Neural cell (in vitro differentiated cells): ENCODE measurements at regions not wholly inside any gene's neighbourhood (a gene's known extent, or its start where the extent isn't known, plus 50 kb on each side); places are given as distances from the start of the nearest gene placed in this dataset.

Experiments used
- H2AFZ ChIP-seq: fragments of 200-600, 300-800 bp; sonication (generic), shearing (Covaris generic); 2 replicates; pipeline ENCODE4 v1.6.0; 2014; ENCODE audit warnings: low read depth, mild to moderate bottlenecking, antibody characterized with exemption, low read length, moderate library complexity
- H3F3A ChIP-seq: fragments of 200-600 bp; shearing (Covaris generic); 2 replicates; pipeline ENCODE4 v1.6.1; 2016; ENCODE audit warnings: mild to moderate bottlenecking, moderate library complexity, mixed read lengths, antibody characterized with exemption, low read length; ENCODE audit not compliant: insufficient read depth, poor library complexity, severe bottlenecking
- H3K27ac ChIP-seq: fragments of 200-600, 300-800 bp; sonication (generic), shearing (Covaris generic); 2 replicates; pipeline ENCODE4 v1.5.1; 2014; ENCODE audit warnings: mild to moderate bottlenecking, low read length, moderate library complexity
- H3K27me3 ChIP-seq: fragments of 300-800, 200-600 bp; sonication (generic), shearing (Covaris generic); 2 replicates; pipeline ENCODE4 v1.6.0; 2014; ENCODE audit warnings: mild to moderate bottlenecking, low read depth, low read length, moderate library complexity; ENCODE audit not compliant: insufficient read depth
- H3K36me3 ChIP-seq: fragments of 300-800, 200-600 bp; sonication (generic), shearing (Covaris generic); 2 replicates; pipeline ENCODE4 v1.5.1; 2014; ENCODE audit warnings: mild to moderate bottlenecking, antibody characterized with exemption, low read length, moderate library complexity; ENCODE audit not compliant: insufficient read depth
- H3K4me2 ChIP-seq: fragments of 300-800, 200-600 bp; sonication (generic), shearing (Covaris generic); 2 replicates; pipeline ENCODE4 v1.6.0; 2014; ENCODE audit warnings: mild to moderate bottlenecking, low read length
- H3K4me3 ChIP-seq: fragments of 300-800, 200-600 bp; sonication (generic), shearing (Covaris generic); 2 replicates; pipeline ENCODE4 v1.5.1; 2014; ENCODE audit warnings: mild to moderate bottlenecking, low read length, moderate library complexity
- H3K79me2 ChIP-seq: fragments of 200-600 bp; shearing (Covaris generic); replicated peaks from 2 replicates; pipeline ENCODE4 v1.6.0; 2014; ENCODE audit warnings: mild to moderate bottlenecking, low read length, moderate library complexity; ENCODE audit not compliant: insufficient read depth
- H3K9ac ChIP-seq: fragments of 300-800, 200-600 bp; sonication (generic), shearing (Covaris generic); 2 replicates; pipeline ENCODE4 v1.6.1; 2016; ENCODE audit warnings: mild to moderate bottlenecking, low read length, mixed read lengths
- H3K9me2 ChIP-seq: fragments of 200-600 bp; shearing (Covaris generic); 2 replicates; pipeline ENCODE4 v1.6.1; 2016; ENCODE audit warnings: mild to moderate bottlenecking, low read length, mixed read lengths; ENCODE audit not compliant: insufficient read depth
- H3K9me3 ChIP-seq: fragments of 200-600, 300-800 bp; sonication (generic), shearing (Covaris generic); 2 replicates; pipeline ENCODE4 v1.6.1; 2016; ENCODE audit warnings: mild to moderate bottlenecking, mixed run types, low read length, moderate library complexity, mixed read lengths
- H4K20me1 ChIP-seq: fragments of 200-600 bp; shearing (Covaris generic); 2 replicates; pipeline ENCODE4 v1.6.1; 2016; ENCODE audit warnings: mild to moderate bottlenecking, mixed run types; ENCODE audit not compliant: insufficient read depth
- CTCF ChIP-seq: fragments of 450-650 bp; IDR thresholded peaks from 2 replicates; pipeline ENCODE4 v1.5.1; 2014; ENCODE audit warnings: antibody characterized with exemption, mild to moderate bottlenecking, moderate library complexity; ENCODE audit not compliant: poor library complexity, severe bottlenecking
- EP300 ChIP-seq: fragments of 450-650 bp; conservative IDR thresholded peaks from 2 replicates; pipeline ENCODE4 v1.6.1; 2014; ENCODE audit warnings: antibody characterized with exemption, mild to moderate bottlenecking, moderate library complexity; ENCODE audit not compliant: poor library complexity, severe bottlenecking
- EZH2 ChIP-seq: fragments of 200-600, 300-800 bp; shearing (Covaris generic), sonication (generic); IDR thresholded peaks from 2 replicates; pipeline ENCODE4 v1.6.1; 2014; ENCODE audit warnings: antibody characterized with exemption, low read length, borderline replicate concordance, mild to moderate bottlenecking; ENCODE audit not compliant: insufficient read depth, poor library complexity, severe bottlenecking
- MXI1 ChIP-seq: fragments of 450-650 bp; conservative IDR thresholded peaks from 2 replicates; pipeline ENCODE4 v1.6.1; 2014; ENCODE audit warnings: antibody characterized with exemption, mild to moderate bottlenecking; ENCODE audit not compliant: poor library complexity, severe bottlenecking
- POLR2AphosphoS5 ChIP-seq: IDR thresholded peaks from 2 replicates; pipeline ENCODE4 v1.6.1; 2012
- RAD21 ChIP-seq: fragments of 450-650 bp; conservative IDR thresholded peaks from 2 replicates; pipeline ENCODE4 v1.6.1; 2014; ENCODE audit warnings: antibody characterized with exemption, mild to moderate bottlenecking, moderate library complexity
- REST ChIP-seq: IDR thresholded peaks from 2 replicates; pipeline ENCODE4 v1.6.1; 2012; ENCODE audit warnings: borderline replicate concordance
- SMC3 ChIP-seq: fragments of 450-650 bp; conservative IDR thresholded peaks from 2 replicates; pipeline ENCODE4 v1.6.1; 2014; ENCODE audit warnings: antibody characterized with exemption, mild to moderate bottlenecking, moderate library complexity; ENCODE audit not compliant: poor library complexity
- TAF1 ChIP-seq: IDR thresholded peaks from 2 replicates; pipeline ENCODE4 v1.6.1; 2012; ENCODE audit warnings: low read depth

- Histone ChIP-seq H3K79me2 (no peaks in the 10 kb centered on the region), H3K27me3 (no peaks in the 10 kb centered on the region), H3K9me2 (no peaks in the 10 kb centered on the region), H3F3A (no peaks in the 10 kb centered on the region), H3K9me3 (no peaks in the 10 kb centered on the region), H4K20me1 (no peaks in the 10 kb centered on the region), H3K36me3 (no peaks in the 10 kb centered on the region), H3K9ac (no peak overlapping the region), H3K27ac (no peak overlapping the region), H3K4me3 (no peak overlapping the region), H3K4me2 (no peak overlapping the region), H2AFZ (no peak overlapping the region)
- TF ChIP-seq REST (no peak), EZH2 (no peak), EP300 (no peak), POLR2AphosphoS5 (no peak)
Observed at GRCh38 chr13:79909644-79910043, 428.7 kb downstream of the NDFIP2 start.

- no peak overlapping the region for H2AFZ ChIP-seq
- no peak overlapping the region for H3K4me2 ChIP-seq
- H3K36me3 ChIP-seq = no peaks in the 10 kb centered on the region
- H3K9me2 ChIP-seq = no peaks in the 10 kb centered on the region
- H3K79me2 ChIP-seq = no peaks in the 10 kb centered on the region
- no peaks in the 10 kb centered on the region for H3K27me3 ChIP-seq
- H3K9ac ChIP-seq = no peak overlapping the region
- H3F3A ChIP-seq = no peaks in the 10 kb centered on the region
- no peaks in the 10 kb centered on the region for H4K20me1 ChIP-seq
- no peak overlapping the region for H3K4me3 ChIP-seq
- H3K27ac ChIP-seq = no peak overlapping the region
- no peaks in the 10 kb centered on the region for H3K9me3 ChIP-seq
- no peak for TF ChIP-seq RAD21
- TF ChIP-seq CTCF = no peak
- TF ChIP-seq EP300 = no peak
- no peak for TF ChIP-seq EZH2
- TF ChIP-seq REST = no peak
- no peak for TF ChIP-seq TAF1
- TF ChIP-seq MXI1 = no peak
- TF ChIP-seq SMC3 = no peak
- no peak for TF ChIP-seq POLR2AphosphoS5
Observed at GRCh38 chr13:79908381-79908780, 427.4 kb downstream of the NDFIP2 start.
